ENCODE measurements at regions not wholly inside any gene's neighbourhood (a gene's known extent, or its start where the extent isn't known, plus 50 kb on each side); places are given as distances from the start of the nearest gene placed in this dataset.
"Not testable (repeated sequence)": the region's sequence is repeated elsewhere in the genome, so short reads cannot be mapped to it uniquely, and the experiment has no call there.

DNA sequence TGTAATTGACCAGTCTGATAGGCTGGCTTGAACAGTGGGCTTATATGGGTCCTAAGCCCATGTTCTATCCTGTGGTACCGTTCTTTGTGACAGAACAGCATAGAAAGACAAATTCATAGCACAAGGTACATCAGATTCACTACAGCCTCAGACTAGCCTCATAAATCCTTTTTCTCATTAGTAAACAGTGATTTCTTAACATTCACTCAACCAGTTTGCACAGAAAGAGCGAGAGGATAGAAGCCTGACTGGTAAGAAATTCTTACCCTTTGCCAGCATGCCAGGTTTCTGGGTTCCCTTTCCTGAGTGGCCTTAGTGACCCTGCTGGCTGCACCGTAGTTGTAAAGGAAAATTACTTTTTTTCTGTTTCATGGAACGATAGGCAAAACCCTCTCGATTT lies 412.1 kb downstream of the SH2D4B start:
- no peak for DNase-seq (ENCODE audit: low read depth)

DNA sequence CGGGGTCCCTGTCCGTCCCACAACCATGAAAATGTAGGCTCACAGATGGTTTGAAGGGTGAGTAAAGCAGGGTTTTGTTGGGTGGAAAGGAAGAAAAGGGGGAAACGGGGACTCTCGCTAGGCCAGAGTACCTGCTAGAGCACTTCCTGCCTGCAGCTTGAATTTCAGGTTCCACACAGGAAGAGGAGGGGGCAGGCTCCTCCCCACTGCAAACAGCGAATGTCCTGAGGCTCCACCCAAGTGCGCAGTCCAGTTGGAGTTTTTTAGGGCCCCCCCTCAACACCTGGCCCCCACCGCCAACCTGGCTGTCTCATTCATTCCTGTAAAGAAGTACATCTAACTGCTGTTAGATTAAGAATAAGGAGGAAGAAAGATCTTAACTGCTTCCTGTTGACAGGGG lies 414.7 kb downstream of the SH2D4B start:
- no peak for DNase-seq (ENCODE audit: low read depth)

DNA sequence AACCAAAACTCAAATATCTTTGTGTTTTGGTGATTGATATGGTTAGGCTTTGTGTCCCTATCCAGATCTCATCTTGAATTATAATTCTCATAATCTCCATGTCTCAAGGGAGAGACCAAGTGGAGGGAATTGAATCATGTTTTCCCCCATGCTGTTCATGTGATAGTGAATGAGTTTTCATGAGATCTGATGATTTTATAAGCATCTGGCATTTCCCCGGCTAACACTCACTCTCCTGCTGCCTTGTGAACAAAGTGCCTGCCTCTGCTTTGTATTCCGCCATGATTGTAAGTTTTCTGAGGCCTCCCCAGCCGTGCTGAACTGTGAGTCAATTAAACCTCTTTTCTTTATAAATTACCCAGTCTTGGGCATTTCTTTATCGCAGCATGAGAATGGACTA lies 419.5 kb downstream of the SH2D4B start:
- DNase-seq (ENCODE audit: low read depth) = no peak

DNA sequence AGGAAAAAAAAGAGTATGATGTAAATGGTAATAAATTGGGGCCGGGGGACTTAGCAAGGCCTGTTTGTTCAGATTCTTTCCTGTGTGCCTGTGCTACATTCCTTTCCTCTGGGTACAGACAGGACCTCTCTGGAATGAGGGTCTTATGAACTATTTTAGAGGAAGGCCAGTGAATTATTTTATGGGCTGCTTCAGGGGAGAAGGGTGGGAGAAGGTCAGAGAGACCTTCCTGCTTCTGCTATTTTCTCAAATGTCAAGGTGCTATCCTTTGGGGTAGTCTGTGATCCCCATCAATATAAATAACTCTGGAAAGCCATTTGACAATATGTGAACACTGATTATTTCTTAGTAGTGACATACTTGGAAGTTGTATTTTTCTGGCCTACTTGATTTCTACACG lies 426.5 kb downstream of the SH2D4B start:
- DNase-seq (ENCODE audit: low read depth) = no peak

DNA sequence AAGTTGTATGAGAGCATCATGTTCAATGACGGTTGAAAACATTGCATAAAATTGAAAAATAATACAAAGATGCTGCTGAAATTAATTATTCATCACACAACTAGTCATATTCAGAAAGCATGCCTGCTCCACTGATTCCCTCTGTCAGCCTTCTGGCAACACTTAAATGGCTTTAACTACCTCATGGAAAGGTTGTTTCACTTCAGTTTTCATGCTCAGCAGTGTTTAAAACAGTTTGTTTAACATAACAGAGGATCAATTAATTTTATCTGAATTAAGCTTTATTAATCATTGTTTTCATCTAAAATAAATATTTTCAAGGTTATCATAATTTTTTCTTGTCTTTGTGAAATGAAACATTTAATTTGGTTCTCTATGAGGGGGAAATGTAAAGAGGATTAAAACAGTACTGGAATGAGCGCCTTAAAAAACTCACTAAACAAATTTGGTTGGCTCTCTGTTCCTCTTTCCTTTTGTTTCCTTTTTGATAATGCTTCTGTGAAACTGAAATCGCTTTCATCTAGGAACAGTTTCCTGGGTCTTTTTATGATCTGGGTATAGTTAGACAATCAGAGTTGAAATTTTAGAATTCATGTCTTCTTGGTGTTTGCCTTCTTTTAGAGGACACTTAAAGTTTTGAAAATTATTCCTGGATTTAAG lies 427.4 kb downstream of the SH2D4B start:
- no peak for DNase-seq (ENCODE audit: low read depth)

DNA sequence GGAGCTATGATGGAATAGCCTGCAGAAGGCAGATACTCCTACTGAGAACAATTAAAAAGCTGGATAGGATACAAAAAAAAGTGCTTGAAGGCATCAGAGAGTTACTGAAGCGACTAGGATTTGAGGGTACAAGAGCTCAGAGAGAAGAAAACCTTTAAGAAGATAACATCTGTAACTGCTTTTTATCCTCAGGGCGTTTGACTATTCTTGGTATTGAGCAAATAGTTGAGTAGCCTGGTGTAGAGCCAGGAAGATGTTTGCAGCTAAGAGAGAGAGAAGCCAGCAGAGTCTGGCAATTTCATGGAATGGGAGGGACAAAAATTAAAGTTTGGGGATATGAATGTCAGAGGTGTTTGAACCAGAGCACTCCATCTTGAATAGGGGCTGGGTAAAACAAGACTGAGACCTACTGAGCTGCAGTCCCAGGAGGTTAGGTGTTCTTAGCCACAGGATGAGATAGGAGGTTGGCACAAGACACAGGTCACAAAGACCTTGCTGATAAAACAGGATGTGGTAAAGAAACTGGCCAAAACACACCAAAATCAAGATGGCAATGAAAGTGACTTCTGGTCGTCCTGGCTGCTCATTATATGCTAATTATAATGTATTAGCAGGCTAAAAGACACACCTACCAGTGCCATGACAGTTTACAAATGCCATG lies 428.8 kb downstream of the SH2D4B start:
- DNase-seq (ENCODE audit: low read depth) = no peak

DNA sequence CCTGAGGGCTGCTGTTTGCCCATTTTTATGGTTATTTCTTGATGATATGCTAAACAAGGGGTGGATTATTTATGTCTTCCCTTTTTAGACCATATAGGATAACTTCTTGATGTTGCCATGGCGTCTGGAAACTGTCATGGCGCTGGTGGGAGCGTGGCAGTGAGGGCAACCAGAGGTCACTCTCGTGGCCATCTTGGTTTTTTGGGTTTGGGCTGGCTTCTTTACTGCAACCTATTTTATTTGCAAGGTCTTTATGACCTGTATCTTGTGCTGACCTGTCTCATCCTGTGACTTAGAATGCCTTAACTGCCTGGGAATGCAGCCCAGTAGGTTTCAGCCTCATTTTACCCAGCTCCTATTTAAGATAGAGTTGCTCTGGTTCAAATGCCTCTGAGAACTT lies 429.7 kb downstream of the SH2D4B start:
- DNase-seq (ENCODE audit: low read depth) = not testable (repeated sequence)

DNA sequence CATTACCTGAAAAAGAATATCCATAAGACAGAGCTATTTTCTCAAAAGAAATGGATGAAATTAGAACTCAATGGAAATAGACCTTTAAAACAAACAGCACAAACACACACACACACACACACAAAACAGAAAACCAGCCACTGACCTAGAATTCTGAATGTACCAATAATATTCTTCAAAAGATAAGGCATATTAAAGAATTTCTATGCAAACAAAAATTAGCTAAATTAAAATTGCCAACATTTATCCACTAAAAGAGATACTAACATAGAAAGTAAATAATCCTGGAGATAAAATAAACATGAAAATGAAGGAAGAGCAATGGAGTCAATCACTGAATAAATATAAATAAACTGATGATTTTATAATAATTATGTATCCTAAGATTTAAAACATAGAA lies 431.2 kb downstream of the SH2D4B start:
- DNase-seq (ENCODE audit: low read depth) = no peak

DNA sequence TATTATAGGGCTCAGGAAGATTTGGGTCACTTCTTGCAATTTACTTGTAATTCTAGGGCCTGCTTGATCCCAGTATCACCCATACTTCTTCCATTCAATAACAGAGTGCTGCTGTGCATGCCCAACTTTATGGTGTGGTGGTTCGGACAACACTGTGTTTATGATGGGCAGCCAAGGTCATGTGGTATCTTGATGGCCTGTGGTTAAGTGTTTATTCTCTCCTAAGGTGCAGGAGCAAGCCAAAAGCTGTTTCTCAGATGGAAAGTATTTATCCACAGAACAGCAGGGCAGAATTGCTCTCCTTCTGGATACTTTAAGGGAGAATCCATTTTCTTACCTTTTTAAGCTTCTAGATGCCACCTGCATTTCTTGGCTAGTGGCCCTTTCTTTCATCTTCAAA lies 433.8 kb downstream of the SH2D4B start:
- no peak for DNase-seq (ENCODE audit: low read depth)

DNA sequence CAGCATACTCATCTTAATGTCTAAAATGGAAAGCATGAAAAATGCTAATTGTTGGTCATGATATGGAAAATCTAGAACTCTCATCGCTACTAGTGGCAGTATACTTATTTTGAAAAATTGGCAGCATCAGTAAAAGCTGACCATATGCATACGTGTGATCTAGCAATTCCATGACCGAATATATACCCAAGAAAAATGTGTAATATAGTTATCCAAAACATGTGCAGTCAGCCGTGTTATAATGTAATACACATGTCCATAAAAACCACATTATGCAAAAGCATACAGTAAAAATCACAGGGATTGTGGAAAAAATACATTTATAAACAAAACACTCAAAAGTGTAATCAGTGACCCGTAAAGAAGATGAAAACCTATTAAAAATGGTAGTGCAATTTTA lies 439.0 kb downstream of the SH2D4B start:
- no peak for DNase-seq (ENCODE audit: low read depth)

DNA sequence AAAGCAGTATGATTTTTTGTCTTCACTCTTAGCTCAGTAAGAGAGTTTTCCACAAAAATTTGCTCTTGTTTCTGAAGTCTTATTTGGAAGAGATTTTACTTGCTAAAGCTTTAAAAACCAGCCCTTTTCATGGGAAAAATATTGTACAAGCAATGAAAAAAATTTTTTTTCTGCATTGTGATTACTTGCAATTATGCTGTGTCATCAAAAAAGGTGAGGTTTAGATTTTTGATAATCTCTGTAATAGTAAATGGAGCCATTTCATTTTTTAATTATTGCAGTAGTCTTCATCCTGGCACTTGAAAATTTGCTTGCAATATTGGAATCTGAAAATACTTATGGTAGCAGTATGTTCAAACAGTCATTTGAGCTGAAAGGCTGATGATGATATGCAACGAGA lies 447.4 kb downstream of the SH2D4B start:
- DNase-seq (ENCODE audit: low read depth) = no peak

DNA sequence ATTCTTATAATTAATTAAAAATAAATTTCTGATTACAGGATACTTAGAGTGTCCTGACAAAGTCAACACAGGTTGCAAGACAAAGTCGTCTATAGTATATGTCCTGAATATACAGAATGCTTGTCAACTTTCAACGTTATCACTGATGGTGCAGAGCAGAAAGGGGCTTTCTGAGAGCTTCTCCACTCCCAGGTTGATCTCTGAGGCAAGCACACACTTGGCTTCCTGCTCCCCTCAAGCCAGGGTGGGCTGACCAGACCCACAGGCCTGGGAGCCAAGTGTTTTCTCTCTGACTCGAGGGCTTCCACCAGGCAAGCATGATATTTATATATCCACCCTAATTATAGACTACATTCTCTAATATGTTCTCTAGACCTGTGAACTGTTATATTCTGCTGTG lies 448.9 kb downstream of the SH2D4B start:
- no peak for DNase-seq (ENCODE audit: low read depth)

DNA sequence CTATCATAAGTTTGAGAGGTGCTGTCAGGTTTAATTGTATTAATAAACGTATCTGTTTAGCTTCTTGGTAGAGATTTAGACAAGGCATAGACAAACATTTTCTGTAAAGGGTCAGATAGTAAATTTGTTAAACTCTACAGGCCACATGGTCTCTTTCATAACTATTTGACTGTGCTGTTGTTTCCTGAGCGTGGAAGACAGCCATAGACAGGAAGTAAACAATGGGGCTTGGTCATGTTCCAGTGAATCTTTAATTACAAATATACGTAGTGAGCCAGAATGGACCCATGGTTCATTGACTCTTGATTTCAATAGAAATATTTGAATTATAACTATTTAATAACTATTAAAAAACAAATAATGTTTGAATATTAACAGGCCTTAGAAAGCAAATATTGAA lies 451.1 kb downstream of the SH2D4B start:
- no peak for DNase-seq (ENCODE audit: low read depth)

DNA sequence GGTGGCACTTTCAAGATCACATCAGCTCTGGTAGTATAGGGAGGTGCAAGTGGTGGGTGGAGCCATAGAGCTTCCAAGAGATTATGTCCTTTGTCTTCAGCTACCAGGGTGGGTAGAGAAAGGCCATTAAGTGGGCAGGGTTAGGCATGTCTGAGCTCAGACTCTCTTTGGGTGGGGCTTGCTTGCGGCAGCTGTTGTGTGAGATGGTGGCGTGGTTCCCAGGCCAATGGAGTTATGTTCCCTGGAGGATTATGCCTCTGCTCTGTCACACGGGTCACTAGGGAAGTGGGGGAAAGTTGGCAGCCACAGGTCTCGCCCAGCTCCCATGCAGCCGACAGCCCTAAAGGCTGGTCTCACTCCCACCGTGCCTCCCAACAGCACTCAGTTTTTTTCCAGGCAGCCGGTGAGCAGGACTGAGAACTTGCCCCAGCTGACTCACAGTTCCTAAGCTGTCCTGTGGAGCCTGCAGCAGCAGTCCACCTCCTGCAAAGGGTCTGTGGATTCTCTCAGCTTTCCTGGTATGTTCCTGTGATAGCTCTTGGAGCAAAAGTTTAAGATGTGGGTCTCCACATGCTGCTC lies 459.0 kb downstream of the SH2D4B start:
- no peak for DNase-seq (ENCODE audit: low read depth)

DNA sequence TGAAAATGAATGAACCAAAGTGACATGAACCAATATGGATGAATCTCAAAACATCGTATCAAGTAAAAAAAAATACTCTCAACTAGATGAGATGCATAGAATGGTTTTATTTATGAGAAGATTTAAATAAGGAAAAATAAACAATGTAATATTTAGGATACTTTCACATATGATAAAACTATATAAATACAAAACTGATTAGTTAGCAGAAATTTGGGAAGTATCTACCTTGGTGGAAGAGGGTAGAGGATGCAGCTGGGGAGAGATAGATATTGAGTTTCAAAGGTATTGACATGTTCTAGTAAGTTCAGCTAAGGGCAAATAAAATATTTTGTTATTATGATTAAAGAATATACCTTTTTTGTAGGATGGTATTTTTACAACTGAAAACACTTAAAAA lies 463.1 kb downstream of the SH2D4B start:
- DNase-seq (ENCODE audit: low read depth) = no peak

DNA sequence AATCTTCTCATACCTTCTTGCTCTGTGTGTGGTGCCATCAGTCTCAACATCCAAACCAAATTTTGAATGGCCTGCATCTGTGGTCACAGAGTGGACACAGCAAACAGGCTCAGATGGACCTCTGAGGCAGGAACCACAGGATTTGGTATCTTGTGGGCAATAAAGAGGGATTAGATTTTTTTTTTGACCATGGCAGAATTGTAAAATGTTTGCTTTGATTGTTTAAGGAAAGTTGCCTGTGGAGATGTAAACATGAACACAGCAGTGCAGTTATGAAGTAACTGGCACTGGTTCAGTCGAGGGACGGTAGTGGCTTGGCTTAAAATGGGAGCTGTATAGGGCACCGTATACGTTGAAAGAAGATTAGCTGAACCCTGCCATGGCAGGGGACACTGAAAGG lies 464.7 kb downstream of the SH2D4B start:
- DNase-seq (ENCODE audit: low read depth) = no peak

DNA sequence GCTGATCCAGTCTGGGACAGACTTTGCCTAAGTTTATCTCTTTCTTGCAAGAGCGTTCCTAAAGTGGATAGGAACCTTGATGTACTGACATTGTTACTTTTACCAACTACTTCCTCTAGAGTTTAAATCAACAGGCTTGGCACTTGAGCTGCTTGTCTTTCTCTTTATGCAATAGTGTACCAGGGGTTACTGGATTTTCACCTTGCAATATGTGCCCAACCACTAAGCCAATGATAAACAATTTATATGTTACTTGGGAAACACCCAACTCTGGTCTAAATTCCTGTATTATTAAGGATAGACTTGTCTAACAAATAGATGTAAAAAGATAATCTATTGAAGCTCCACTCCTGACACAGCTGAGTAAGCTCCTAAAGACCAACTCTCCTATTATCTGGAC lies 470.2 kb downstream of the SH2D4B start:
- no peak for DNase-seq (ENCODE audit: low read depth)

DNA sequence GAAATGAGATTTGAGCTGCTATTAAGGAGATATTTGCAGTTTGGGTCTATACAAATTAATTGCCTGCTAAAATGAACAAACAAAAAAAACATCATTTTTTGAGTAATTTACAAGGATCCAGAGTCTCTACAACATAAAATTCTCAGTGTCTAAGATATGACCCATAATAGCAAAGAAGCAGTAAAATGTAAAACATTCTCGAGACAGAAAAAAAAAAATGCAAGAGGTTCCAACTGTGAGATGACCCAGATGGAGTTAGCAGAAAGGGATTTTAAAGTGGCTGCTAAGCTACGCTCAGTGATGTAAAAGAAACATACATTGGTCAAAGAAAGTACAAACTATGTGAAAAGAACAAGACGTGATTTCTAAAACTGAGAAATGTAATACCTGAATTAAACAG lies 471.0 kb downstream of the SH2D4B start:
- DNase-seq (ENCODE audit: low read depth) = no peak

DNA sequence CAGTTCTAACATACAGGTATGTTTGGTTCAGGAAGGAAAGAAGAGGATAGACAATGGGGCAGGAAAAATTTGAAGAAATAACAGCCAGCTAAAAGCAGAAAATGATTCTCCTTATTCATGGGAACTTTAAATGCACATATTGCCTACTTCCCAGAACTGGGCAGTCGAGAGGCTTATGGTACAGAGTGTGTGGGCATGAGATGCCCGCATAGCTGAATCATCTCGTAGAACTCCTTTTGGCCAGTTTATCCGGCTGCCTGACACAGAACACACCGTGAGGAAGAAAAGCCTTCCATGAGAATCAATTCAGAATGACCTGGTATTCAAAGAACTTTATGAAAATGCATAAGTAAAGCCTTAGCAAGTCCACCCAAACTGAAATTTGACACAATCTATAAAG lies 471.6 kb downstream of the SH2D4B start:
- no peak for DNase-seq (ENCODE audit: low read depth)

DNA sequence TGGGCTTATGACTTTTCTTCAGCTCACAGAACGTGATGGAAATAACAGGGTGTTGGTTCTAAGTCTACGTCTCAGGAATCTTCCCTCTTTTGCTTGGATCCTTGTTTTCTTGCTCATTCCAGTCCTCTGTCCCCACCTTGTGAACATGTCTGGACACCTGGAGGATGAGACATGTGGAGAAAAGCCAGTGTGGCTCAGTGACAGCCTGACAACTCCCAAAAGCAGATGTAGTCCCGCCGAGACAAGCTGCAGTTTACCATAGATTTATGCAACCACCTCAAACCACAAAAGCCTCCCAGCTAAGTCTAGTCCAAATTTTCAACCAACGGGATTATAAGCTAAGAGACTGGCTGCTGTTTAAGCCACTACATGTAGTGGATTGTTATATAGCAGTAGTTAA lies 476.1 kb downstream of the SH2D4B start:
- no peak for DNase-seq (ENCODE audit: low read depth)

DNA sequence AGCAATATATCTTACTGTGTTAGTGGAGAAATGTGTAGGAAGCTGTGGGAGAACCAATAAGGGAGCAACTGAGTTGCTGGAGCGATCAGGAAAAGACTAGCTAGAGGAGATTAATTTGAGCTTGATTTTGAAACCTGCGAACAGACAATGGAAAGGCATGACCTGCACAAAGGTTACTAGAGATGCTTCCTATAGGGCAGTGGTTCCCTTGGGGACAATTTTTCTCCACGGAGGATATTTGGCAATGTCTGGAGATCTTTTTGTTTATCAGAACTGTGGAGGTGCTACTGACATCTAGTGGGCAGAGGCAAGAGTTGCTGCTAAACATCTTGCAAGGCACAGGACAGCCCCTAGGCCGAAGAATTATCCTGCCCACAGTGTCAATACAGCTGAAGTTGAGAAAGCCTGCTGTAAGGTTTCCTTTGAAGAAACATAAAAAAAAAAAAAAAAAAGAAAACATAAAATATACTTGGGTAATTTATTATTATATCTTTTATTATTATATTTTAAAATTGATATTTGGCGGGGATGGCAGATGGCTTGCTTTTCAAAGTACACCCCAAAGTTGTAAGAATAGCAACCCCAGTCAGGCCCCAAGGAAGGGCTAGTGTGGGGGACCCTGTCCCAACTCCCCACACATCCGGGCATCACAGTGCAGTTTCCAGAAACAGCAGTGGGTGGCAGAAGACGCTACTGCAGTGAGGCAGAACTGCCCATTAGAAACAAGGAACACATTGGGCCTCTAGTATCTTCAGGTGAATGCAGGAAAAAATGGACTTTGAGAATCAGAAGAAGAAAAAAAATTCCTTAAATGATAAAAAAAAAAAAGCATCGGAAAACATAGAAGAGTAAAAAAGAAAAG lies 481.6 kb downstream of the SH2D4B start:
- DNase-seq (ENCODE audit: low read depth) = no peak

DNA sequence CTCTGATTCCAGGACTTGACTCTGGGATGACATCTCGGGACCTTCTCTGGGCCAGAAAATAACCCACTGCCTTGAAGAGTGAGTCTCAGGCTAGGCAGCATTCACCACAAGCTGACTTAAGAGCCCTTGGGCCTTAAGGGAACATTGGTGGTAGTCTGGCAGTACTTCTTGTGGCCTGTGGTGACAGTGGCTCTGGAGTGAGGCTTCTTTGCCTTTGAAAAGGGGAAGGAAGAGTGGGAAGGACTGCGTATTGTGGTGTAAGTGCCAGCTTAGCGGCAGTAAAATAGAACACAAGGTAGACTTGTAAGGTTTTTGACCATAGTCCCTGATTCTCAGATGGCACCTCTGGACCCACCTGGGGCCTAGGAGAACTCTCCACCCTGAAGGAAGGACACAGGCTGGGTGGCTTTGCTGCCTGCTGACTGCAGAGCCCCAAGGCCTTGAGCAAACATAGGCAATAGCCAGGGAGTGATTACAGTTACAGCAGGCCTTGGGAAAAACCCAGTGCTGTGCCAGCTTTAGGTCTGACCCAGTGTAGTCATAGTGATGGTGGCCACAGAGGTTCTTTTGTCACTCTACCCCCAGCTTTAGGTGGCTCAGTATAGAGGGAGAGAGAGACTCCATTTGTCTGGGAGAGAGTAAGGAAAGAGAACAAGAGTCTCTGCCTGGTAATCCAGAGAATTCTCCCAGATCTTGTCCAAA lies 483.9 kb downstream of the SH2D4B start:
- no peak for DNase-seq (ENCODE audit: low read depth)

Measured in stimulated activated CD8-positive, alpha-beta memory T cell treated with anti-CD3 and anti-CD28 coated beads, Interleukin-12 subunit alpha, Interleukin-12 subunit beta, amount 100 ng/mL, for 1 hour (primary cell).